Testis (tissue), 2 donors: ENCODE measurements at regions not wholly inside any gene's neighbourhood (a gene's known extent, or its start where the extent isn't known, plus 50 kb on each side); places are given as distances from the start of the nearest gene placed in this dataset.

Experiments
- DNase-seq: peaks from one replicate; pipeline ENCODE4 v3.0.0-alpha.2; 2019
- H3K27ac ChIP-seq, 2 donors: fragments of 200-600 bp; sonication (generic); one replicate each; pipeline ENCODE4 v1.5.1; 2019
- H3K27me3 ChIP-seq: fragments of 200-600 bp; sonication (generic); one replicate; pipeline ENCODE4 v1.5.1; 2019
- H3K36me3 ChIP-seq: fragments of 200-600 bp; sonication (generic); one replicate; pipeline ENCODE4 v1.5.1; 2017; ENCODE audit warnings: low read depth; ENCODE audit errors: missing control alignments
- H3K4me1 ChIP-seq: fragments of 200-600 bp; sonication (generic); one replicate; pipeline ENCODE4 v1.5.1; 2019
- H3K4me3 ChIP-seq, 2 donors: fragments of 200-600 bp; sonication (generic); one replicate each; pipeline ENCODE4 v1.5.1; 2017 to 2019
- H3K9me3 ChIP-seq: fragments of 200-600 bp; sonication (generic); one replicate; pipeline ENCODE4 v1.5.1; 2017
- POLR2A ChIP-seq: fragments of 450-650 bp; IDR thresholded peaks from one replicate; pipeline ENCODE4 v1.6.1; 2017; ENCODE audit warnings: antibody characterized with exemption, mild to moderate bottlenecking, moderate library complexity
- WGBS, 2 donors: methylation state at CpG; one replicate each; pipeline ENCODE4 v1.1.5; 2018; 5-methylcytosine and 5-hydroxymethylcytosine counted together
- intact Hi-C: fragments of 100-400 bp; cut with DNase I; formaldehyde crosslinking; loops from one replicate; pipeline ENCODE4 v1.15.1; 2023; ENCODE audit warnings: low total_unique reads
- TF ChIP-seq, protein P1 (sequence below), 3 experiments: fragments of 450-650 bp in 2 of 3; fragments of 200-600 bp in 1 of 3; sonication (generic) in 1 of 3; IDR thresholded peaks; one replicate each; pipeline ENCODE4 v1.5.1; 2016 to 2019; ENCODE audit warnings: antibody characterized with exemption in 3 of 3, mild to moderate bottlenecking in 2 of 3, moderate library complexity in 1 of 3

DNA sequence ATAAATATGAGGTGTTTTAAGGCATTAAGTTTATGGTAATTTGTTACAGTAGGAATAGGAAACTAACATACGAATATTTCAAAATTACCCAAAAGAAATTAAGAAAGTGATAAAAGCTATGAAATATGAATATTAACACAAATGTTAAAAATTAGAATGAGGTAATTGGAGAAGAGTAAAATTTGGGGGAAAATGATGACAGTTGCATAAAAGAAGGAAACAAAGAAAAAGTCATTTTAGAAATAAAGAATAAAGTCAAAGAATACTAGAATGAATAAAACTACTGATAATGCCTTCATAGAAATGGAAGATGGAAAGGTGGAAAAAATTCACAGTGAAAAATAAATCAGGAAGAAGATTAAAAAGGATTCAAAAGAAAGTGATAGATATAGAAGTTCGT is 522.9 kb upstream of the NR3C2 start:
- H3K36me3 ChIP-seq = no peaks in the 10 kb centered on the region
- WGBS, 2 donors = 93 to 95% methylated on average over 2 of the region's 2 CpGs
- no peaks in the 10 kb centered on the region for H3K27me3 ChIP-seq
- no peak overlapping the region for H3K27ac ChIP-seq
- H3K4me1 ChIP-seq = no peaks in the 10 kb centered on the region
- intact Hi-C loops = no loop called here
- no peak for DNase-seq
- no peaks in the 10 kb centered on the region for H3K9me3 ChIP-seq
- no peak overlapping the region for H3K4me3 ChIP-seq
- no peak for TF ChIP-seq POLR2A
- TF ChIP-seq, protein P1, sequence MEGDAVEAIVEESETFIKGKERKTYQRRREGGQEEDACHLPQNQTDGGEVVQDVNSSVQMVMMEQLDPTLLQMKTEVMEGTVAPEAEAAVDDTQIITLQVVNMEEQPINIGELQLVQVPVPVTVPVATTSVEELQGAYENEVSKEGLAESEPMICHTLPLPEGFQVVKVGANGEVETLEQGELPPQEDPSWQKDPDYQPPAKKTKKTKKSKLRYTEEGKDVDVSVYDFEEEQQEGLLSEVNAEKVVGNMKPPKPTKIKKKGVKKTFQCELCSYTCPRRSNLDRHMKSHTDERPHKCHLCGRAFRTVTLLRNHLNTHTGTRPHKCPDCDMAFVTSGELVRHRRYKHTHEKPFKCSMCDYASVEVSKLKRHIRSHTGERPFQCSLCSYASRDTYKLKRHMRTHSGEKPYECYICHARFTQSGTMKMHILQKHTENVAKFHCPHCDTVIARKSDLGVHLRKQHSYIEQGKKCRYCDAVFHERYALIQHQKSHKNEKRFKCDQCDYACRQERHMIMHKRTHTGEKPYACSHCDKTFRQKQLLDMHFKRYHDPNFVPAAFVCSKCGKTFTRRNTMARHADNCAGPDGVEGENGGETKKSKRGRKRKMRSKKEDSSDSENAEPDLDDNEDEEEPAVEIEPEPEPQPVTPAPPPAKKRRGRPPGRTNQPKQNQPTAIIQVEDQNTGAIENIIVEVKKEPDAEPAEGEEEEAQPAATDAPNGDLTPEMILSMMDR (IDR thresholded peaks at IDR 0.05) = no peak

DNA sequence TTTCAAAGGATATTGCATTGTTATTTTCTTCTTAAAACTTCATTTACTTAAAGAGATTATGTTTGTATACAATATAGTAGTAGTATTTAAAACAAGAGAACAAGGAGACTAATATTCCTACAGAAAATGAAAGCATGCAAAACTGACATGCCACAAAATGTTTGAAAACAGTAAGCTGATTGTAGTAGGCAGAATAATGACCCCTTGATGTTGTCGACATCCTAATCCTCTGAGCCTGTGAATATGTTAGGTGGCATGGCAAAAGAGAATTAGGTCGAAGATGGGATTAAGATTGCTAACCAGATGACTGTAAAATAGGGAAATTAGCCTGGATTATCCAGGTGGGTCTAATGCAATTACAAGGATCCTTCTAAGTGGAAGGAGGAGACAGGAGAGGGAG is 522.2 kb upstream of the NR3C2 start:
- DNase-seq = no peak
- WGBS, 2 donors = 75 to 87% methylated on average over 2 of the region's 2 CpGs
- Histone ChIP-seq H3K36me3 (no peaks in the 10 kb centered on the region), H3K4me3 (no peak overlapping the region), H3K4me1 (no peaks in the 10 kb centered on the region), H3K27me3 (no peaks in the 10 kb centered on the region), H3K27ac (no peak overlapping the region), H3K9me3 (no peaks in the 10 kb centered on the region)
- intact Hi-C loops = no loop called here
- TF ChIP-seq, protein P1 (IDR thresholded peaks at IDR 0.05) = no peak
- no peak for TF ChIP-seq POLR2A

DNA sequence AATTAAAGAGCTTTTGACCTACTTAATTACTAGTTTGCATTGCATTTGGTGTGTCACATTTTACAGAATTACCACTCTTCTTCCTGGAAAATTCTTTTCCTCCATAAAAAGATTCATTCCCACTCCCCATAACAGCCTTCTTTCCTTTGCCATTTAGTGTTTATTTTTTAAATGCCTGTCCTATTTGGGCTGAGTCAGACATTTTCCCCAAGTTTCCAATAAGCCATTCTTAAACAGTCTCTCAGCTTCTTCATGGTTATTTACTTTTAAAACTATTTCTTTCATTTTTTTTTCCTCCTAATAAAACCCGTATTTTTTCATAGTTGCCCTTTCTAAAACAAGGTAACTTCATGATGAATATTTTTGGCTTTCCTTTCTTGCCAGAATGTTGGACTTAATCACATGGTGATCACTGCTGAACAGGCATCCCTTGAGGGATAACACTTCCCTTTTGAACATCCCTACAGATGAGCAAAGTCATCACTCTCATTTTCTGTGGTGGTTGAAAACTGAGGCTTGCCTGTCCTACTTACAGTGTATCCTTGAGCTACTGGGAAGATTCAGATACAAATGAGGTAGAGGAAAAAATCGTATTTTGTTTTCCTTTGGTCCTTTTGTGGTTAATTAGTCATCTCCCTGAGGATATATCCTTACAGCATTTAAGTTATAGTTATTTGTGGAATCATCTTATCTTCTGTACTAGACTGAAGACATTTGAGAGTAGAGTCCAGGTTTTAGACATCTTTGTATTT is 520.5 kb upstream of the NR3C2 start:
- TF ChIP-seq POLR2A = no peak
- TF ChIP-seq, protein P1 (IDR thresholded peaks at IDR 0.05) = no peak
- Histone ChIP-seq H3K9me3 (no peaks in the 10 kb centered on the region), H3K27me3 (no peaks in the 10 kb centered on the region), H3K27ac (no peak overlapping the region), H3K4me1 (no peaks in the 10 kb centered on the region), H3K4me3 (no peak overlapping the region), H3K36me3 (no peaks in the 10 kb centered on the region)
- intact Hi-C loops = no loop called here
- WGBS, 2 donors = 66 to 80% methylated on average over 2 of the region's 2 CpGs
- DNase-seq = no peak

DNA sequence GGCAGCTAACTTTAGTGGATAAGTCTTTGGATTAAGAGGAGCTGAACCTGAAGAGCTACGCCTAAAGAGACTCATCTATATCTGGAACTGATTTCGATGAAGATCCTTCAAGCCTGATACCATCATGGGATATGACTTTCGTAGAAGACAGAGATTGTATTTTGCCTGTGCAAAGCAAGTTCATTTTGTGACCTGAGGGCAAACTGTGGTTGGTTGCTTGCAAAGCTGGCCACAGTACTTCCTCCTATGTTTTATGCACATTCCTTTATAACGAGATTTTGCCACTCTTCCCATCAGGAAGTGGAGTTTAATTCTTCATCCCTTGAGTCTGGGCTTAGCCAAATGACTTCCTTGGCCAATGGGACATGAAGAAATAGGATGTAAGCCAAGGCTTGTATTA is 519.3 kb upstream of the NR3C2 start:
- intact Hi-C loops = no loop called here
- no peaks in the 10 kb centered on the region for H3K27me3 ChIP-seq
- no peak for DNase-seq
- TF ChIP-seq, protein P1 (IDR thresholded peaks at IDR 0.05) = no peak
- no peak for TF ChIP-seq POLR2A
- no peaks in the 10 kb centered on the region for H3K4me1 ChIP-seq
- no peaks in the 10 kb centered on the region for H3K9me3 ChIP-seq
- no peak overlapping the region for H3K27ac ChIP-seq
- WGBS, 2 donors = 70 to 87% methylated on average over 4 of the region's 4 CpGs
- H3K4me3 ChIP-seq = no peak overlapping the region
- no peaks in the 10 kb centered on the region for H3K36me3 ChIP-seq

DNA sequence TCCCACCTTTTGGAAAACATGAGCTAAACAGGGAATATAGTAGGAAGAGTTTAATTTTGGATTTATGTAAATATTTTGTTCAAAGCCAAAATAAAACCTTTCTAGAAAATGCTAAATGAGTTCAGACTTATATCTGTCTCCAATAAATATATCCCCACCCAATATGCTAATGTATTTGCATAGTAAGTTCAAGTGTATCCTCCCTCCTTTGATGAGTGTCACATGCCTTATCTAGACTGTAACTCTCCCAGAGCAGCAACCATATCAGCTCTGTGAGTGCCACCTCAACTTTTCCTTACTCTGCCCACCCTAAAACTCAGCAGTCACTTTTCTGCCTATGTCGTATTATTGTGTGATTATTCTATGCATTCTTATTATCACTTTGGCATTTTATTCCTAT is 516.1 kb upstream of the NR3C2 start:
- Histone ChIP-seq H3K36me3 (no peaks in the 10 kb centered on the region), H3K27ac (no peak overlapping the region), H3K27me3 (no peaks in the 10 kb centered on the region), H3K4me3 (no peak overlapping the region), H3K4me1 (no peaks in the 10 kb centered on the region), H3K9me3 (no peaks in the 10 kb centered on the region)
- WGBS, 2 donors = 76 to 88% methylated on average over 1 of the region's 1 CpG
- DNase-seq = no peak
- no peak for TF ChIP-seq POLR2A
- TF ChIP-seq, protein P1 (IDR thresholded peaks at IDR 0.05) = no peak
- intact Hi-C loops = no loop called here
